HepG2 (cell line): ENCODE measurements at regions not wholly inside any gene's neighbourhood (a gene's known extent, or its start where the extent isn't known, plus 50 kb on each side); places are given as distances from the start of the nearest gene placed in this dataset.
"Not testable (repeated sequence)": the region's sequence is repeated elsewhere in the genome, so short reads cannot be mapped to it uniquely, and the experiment has no call there.

Experiments used
- ATAC-seq: fragments of 200-7000 bp; cut with Tn5 transposase; 3 replicates; pipeline ENCODE4 v1.9.1; 2020; ENCODE audit warnings: mild to moderate bottlenecking, moderate library complexity
- BruUV-seq: library from RNA; stranded (reverse); fragments of 400-500 nt; replicated peaks from 2 replicates; lab custom pipeline; 2021; lab: Mats Ljungman, UMichigan
- CTCF ChIA-PET: fragments of 300-600 bp; formaldehyde crosslinking; extraction: SDS; loops from one replicate; lab custom pipeline; 2021; ENCODE audit warnings: low total read pairs, inconsistent platforms, low intra/inter-chr PET ratio; lab: Yijun Ruan, JAX
- POLR2A ChIA-PET: fragments of 350-600 bp; sonication (Branson Sonifier 250); formaldehyde crosslinking; loops from one replicate; lab custom pipeline; 2020; ENCODE audit warnings: antibody characterized with exemption, inconsistent platforms; lab: Yijun Ruan, JAX
- DNase-seq: peaks from one replicate; pipeline ENCODE4 v3.0.0-alpha.2; 2015; ENCODE audit warnings: low spot score
- FAIRE-seq: peaks from 3 replicates; lab custom pipeline; 2011; peaks lifted over from hg19 to GRCh38; lab: Jason Lieb, UNC
- H2AFZ ChIP-seq: one replicate; pipeline ENCODE4 v1.6.1; 2011; ENCODE audit warnings: low read length, inconsistent platforms
- H3K27ac ChIP-seq: fragments of 300-600 bp; 3 replicates; pipeline ENCODE4 v1.8.0; 2011; ENCODE audit warnings: mixed run types, mild to moderate bottlenecking, mixed read lengths, low read length, inconsistent platforms; ENCODE audit not compliant: insufficient read depth; ENCODE audit errors: extremely low read length
- H3K27me3 ChIP-seq, 2 experiments: fragments of 200-600 bp in 1 of 2; 2 replicates in 1 of 2; 3 replicates in 1 of 2; pipeline versions ENCODE4 v1.6.0 to v1.8.0; 2011; ENCODE audit warnings: low read length in 2 of 2, mild to moderate bottlenecking in 2 of 2, moderate library complexity in 2 of 2, inconsistent platforms in 1 of 2; ENCODE audit not compliant: insufficient read depth in 2 of 2, control insufficient read depth in 1 of 2
- H3K36me3 ChIP-seq, 2 experiments: fragments of 200-600 bp in 1 of 2; replicated peaks in 1 of 2; 2 replicates in 1 of 2; 3 replicates in 1 of 2; pipeline versions ENCODE4 v1.5.1 to v1.8.0; 2011; ENCODE audit warnings: low read length in 2 of 2, inconsistent platforms in 1 of 2; ENCODE audit not compliant: insufficient read depth in 2 of 2, control insufficient read depth in 1 of 2
- H3K4me1 ChIP-seq: 2 replicates; pipeline ENCODE4 v1.5.1; 2012; ENCODE audit warnings: low read length, inconsistent platforms; ENCODE audit not compliant: insufficient read depth
- H3K4me2 ChIP-seq: 2 replicates; pipeline ENCODE4 v1.6.0; 2011; ENCODE audit warnings: low read depth, low read length, inconsistent platforms
- H3K4me3 ChIP-seq, 3 experiments: fragments of 200-600 bp in 1 of 3; sonication (generic), shearing (Covaris generic) in 1 of 3; replicated peaks in 1 of 3; 2 replicates each; pipeline ENCODE4 v1.5.1; 2011 to 2016; ENCODE audit warnings: low read length in 3 of 3, inconsistent platforms in 2 of 3, low read depth in 2 of 3, mild to moderate bottlenecking in 2 of 3, control low read depth in 1 of 3, mixed read lengths in 1 of 3; ENCODE audit not compliant: insufficient read depth in 1 of 3
- H3K79me2 ChIP-seq: one replicate; pipeline ENCODE4 v1.6.1; 2011; ENCODE audit warnings: low read length, inconsistent platforms; ENCODE audit not compliant: insufficient read depth
- H3K9ac ChIP-seq: 2 replicates; pipeline ENCODE4 v1.6.0; 2011; ENCODE audit warnings: mild to moderate bottlenecking, low read depth, low read length, inconsistent platforms; ENCODE audit not compliant: insufficient read depth
- H3K9me3 ChIP-seq: 2 replicates; pipeline ENCODE4 v1.5.1; 2012; ENCODE audit warnings: mild to moderate bottlenecking, low read length
- H4K20me1 ChIP-seq: 2 replicates; pipeline ENCODE4 v1.6.0; 2011; ENCODE audit warnings: inconsistent platforms, mild to moderate bottlenecking, low read length, moderate library complexity; ENCODE audit not compliant: insufficient read depth
- WGBS: methylation state at CpG from one replicate; pipeline ENCODE4 v1.1.6; 2017; ENCODE audit warnings: low lambda C conversion rate; 5-methylcytosine and 5-hydroxymethylcytosine counted together
- in situ Hi-C: cut with HindIII; loops from 2 replicates; pipeline ENCODE4 v1.10.0; 2017; ENCODE audit warnings: low pct_unique_long_range_greater_than_20kb; ENCODE audit not compliant: extremely low pct_ligation_motif_present
- intact Hi-C: fragments of 100-400 bp; cut with micrococcal nuclease; formaldehyde crosslinking; loops from one replicate; pipeline ENCODE4 v1.10.0; 2022; ENCODE audit not compliant: unreplicated experiment

- ATAC-seq, H3K79me2 ChIP-seq, CTCF ChIA-PET, BruUV-seq, POLR2A ChIA-PET, in situ Hi-C loops, H3K4me1 ChIP-seq, FAIRE-seq, intact Hi-C loops, H3K27me3 ChIP-seq, H4K20me1 ChIP-seq, H3K36me3 ChIP-seq, H3K9ac ChIP-seq, H2AFZ ChIP-seq, DNase-seq, H3K27ac ChIP-seq, H3K4me3 ChIP-seq, H3K9me3 ChIP-seq, H3K4me2 ChIP-seq: not testable (repeated sequence)
- no CpG with 5 or more reads among the region's 2 CpGs for WGBS
Observed at GRCh38 chr1:65119-65518, 386.4 kb downstream of the OR4F29 start, which contains the start of gene OR4F5. Gene OR4F5 (plus strand): TSS chr1:65419.

GRCh38 chr1:56014-56531 is 395.4 kb downstream of the OR4F29 start:
- POLR2A ChIA-PET, FAIRE-seq: not testable (repeated sequence)

GRCh38 chr1:53182-53581 is 398.3 kb downstream of the OR4F29 start:
- not testable (repeated sequence) for ATAC-seq

More at GRCh38 chr1:56014-56531, 395.4 kb downstream of the OR4F29 start:
- H3K79me2 ChIP-seq, H3K27ac ChIP-seq, ATAC-seq, H3K27me3 ChIP-seq, H3K9me3 ChIP-seq, H3K4me2 ChIP-seq, BruUV-seq, H3K36me3 ChIP-seq, intact Hi-C loops, in situ Hi-C loops, H3K4me1 ChIP-seq, DNase-seq, H3K4me3 ChIP-seq, H4K20me1 ChIP-seq, CTCF ChIA-PET, H2AFZ ChIP-seq, H3K9ac ChIP-seq: not testable (repeated sequence)
- 0% methylated on average over 2 of the region's 3 CpGs for WGBS

GRCh38 chr1:41965-42466 is 409.5 kb downstream of the OR4F29 start:
- H4K20me1 ChIP-seq, POLR2A ChIA-PET, H3K27ac ChIP-seq, H3K27me3 ChIP-seq, H2AFZ ChIP-seq, CTCF ChIA-PET, H3K4me2 ChIP-seq, H3K36me3 ChIP-seq, intact Hi-C loops, H3K9ac ChIP-seq, H3K4me3 ChIP-seq, H3K4me1 ChIP-seq, BruUV-seq, DNase-seq, H3K9me3 ChIP-seq, in situ Hi-C loops, FAIRE-seq, ATAC-seq, H3K79me2 ChIP-seq: not testable (repeated sequence)
- WGBS = no CpG with 5 or more reads among the region's 2 CpGs

More at GRCh38 chr1:53182-53581, 398.3 kb downstream of the OR4F29 start:
- FAIRE-seq, H4K20me1 ChIP-seq, CTCF ChIA-PET, H3K27ac ChIP-seq, H3K4me2 ChIP-seq, H2AFZ ChIP-seq, DNase-seq, BruUV-seq, H3K9me3 ChIP-seq, POLR2A ChIA-PET, H3K4me1 ChIP-seq, H3K4me3 ChIP-seq, H3K36me3 ChIP-seq, H3K9ac ChIP-seq, intact Hi-C loops, in situ Hi-C loops, H3K79me2 ChIP-seq, H3K27me3 ChIP-seq: not testable (repeated sequence)
- no CpG with 5 or more reads among the region's 1 CpG for WGBS
